SIG-M5 (cell line): ENCODE measurements at regions not wholly inside any gene's neighbourhood (a gene's known extent, or its start where the extent isn't known, plus 50 kb on each side); places are given as distances from the start of the nearest gene placed in this dataset.
"Not testable (repeated sequence)": the region's sequence is repeated elsewhere in the genome, so short reads cannot be mapped to it uniquely, and the experiment has no call there.

Experiments used
- DNase-seq: peaks from one replicate; lab custom pipeline; 2025; lab: John Stamatoyannopoulos, UW

- DNase-seq = no peak
Measured at GRCh38 chr12:124706363-124706762, 139.0 kb upstream of the NCOR2 start.

- DNase-seq = no peak
Measured at GRCh38 chr12:124705545-124706138, 138.2 kb upstream of the NCOR2 start.

GRCh38 chr12:124704619-124705018, 137.2 kb upstream of the NCOR2 start:
- no peak for DNase-seq

GRCh38 chr12:124703856-124704255, 136.4 kb upstream of the NCOR2 start:
- DNase-seq = no peak

GRCh38 chr12:124702736-124703135, 135.3 kb upstream of the NCOR2 start:
- DNase-seq = no peak

GRCh38 chr12:124700810-124701592, 133.6 kb upstream of the NCOR2 start:
- no peak for DNase-seq

- no peak for DNase-seq
Measured at GRCh38 chr12:124699909-124700308, 132.5 kb upstream of the NCOR2 start.

- no peak for DNase-seq
Measured at GRCh38 chr12:124698998-124699305, 131.5 kb upstream of the NCOR2 start.

- DNase-seq = no peak
Measured at GRCh38 chr12:124698211-124698997, 131.0 kb upstream of the NCOR2 start.

GRCh38 chr12:124697722-124698121, 130.3 kb upstream of the NCOR2 start:
- DNase-seq = not testable (repeated sequence)

GRCh38 chr12:124696693-124697476, 129.5 kb upstream of the NCOR2 start:
- DNase-seq = no peak

- DNase-seq = no peak
Measured at GRCh38 chr12:124695861-124696260, 128.4 kb upstream of the NCOR2 start.

- DNase-seq = no peak
Measured at GRCh38 chr12:124694846-124695497, 127.6 kb upstream of the NCOR2 start.

- DNase-seq = no peak
Measured at GRCh38 chr12:124694250-124694649, 126.8 kb upstream of the NCOR2 start.

GRCh38 chr12:124693111-124693723, 125.8 kb upstream of the NCOR2 start:
- DNase-seq = no peak

GRCh38 chr12:124692443-124692842, 125.0 kb upstream of the NCOR2 start:
- no peak for DNase-seq

- no peak for DNase-seq
Measured at GRCh38 chr12:124691429-124691828, 124.0 kb upstream of the NCOR2 start.

- DNase-seq = no peak
Measured at GRCh38 chr12:124689631-124690030, 122.2 kb upstream of the NCOR2 start.

- DNase-seq = no peak
Measured at GRCh38 chr12:124688356-124688992, 121.1 kb upstream of the NCOR2 start.

- no peak for DNase-seq
Measured at GRCh38 chr12:124687917-124688316, 120.5 kb upstream of the NCOR2 start.
